ENCODE measurements at regions not wholly inside any gene's neighbourhood (a gene's known extent, or its start where the extent isn't known, plus 50 kb on each side); places are given as distances from the start of the nearest gene placed in this dataset.

DNA sequence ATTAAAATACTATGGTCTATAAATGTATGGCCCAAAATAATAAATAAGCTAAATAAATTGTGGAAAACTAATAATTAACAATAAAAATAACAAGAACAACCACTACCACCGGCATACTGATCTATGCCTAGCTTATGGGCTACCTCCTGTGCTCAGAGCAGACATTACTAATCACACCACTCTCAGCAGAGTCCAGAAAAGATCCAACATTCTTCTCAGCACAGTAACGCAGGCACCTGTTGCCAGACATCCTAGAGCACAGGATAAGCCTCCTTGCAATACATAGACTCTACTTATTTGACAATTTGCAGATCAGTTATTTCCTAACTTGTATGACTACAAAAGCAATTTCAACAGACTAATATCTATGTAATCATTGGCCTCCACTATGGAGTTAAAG is 137.1 kb upstream of the NEBL start:
- Histone ChIP-seq H3K9me3 (ENCODE audit: low read depth, low read length) (no peaks in the 10 kb centered on the region), H3K9ac (ENCODE audit: insufficient read length) (no peak overlapping the region), H3K27ac (no peak overlapping the region), H3K36me3 (ENCODE audit: insufficient read depth, low read length) (no peaks in the 10 kb centered on the region), H3K4me3 (no peak overlapping the region)
- no peak for DNase-seq (ENCODE audit: low read depth, low spot score)
- TF ChIP-seq FOXP2 (optimal IDR thresholded peaks at IDR 0.05; ENCODE audit: control extremely low read depth, extremely low read length, insufficient read depth): no peak
- TF ChIP-seq EZH2 (IDR thresholded peaks at IDR 0.05): no peak
- TF ChIP-seq POLR2AphosphoS5 (IDR thresholded peaks at IDR 0.05; ENCODE audit: borderline replicate concordance, low read depth, low read length): no peak

GRCh38 chr10:21032587-21033319 is 135.6 kb upstream of the NEBL start:
- Histone ChIP-seq H3K36me3 (ENCODE audit: insufficient read depth, low read length) (no peaks in the 10 kb centered on the region), H3K9ac (ENCODE audit: insufficient read length) (no peak overlapping the region)

GRCh38 chr10:21031232-21031795 is 134.2 kb upstream of the NEBL start:
- Histone ChIP-seq H3K27ac (no peak overlapping the region), H3K9ac (ENCODE audit: insufficient read length) (no peak overlapping the region), H3K4me3 (no peak overlapping the region), H3K36me3 (ENCODE audit: insufficient read depth, low read length) (no peaks in the 10 kb centered on the region), H3K9me3 (ENCODE audit: low read depth, low read length) (no peaks in the 10 kb centered on the region)
- TF ChIP-seq EZH2 (IDR thresholded peaks at IDR 0.05) (no peak), POLR2AphosphoS5 (IDR thresholded peaks at IDR 0.05; ENCODE audit: borderline replicate concordance, low read depth, low read length) (no peak), FOXP2 (optimal IDR thresholded peaks at IDR 0.05; ENCODE audit: control extremely low read depth, extremely low read length, insufficient read depth) (no peak)
- DNase-seq (ENCODE audit: low read depth, low spot score): no peak

More at GRCh38 chr10:21032587-21033319, 135.6 kb upstream of the NEBL start:
- Histone ChIP-seq H3K27ac (no peak overlapping the region), H3K9me3 (ENCODE audit: low read depth, low read length) (no peaks in the 10 kb centered on the region), H3K4me3 (no peak overlapping the region)
- no peak for TF ChIP-seq POLR2AphosphoS5 (IDR thresholded peaks at IDR 0.05; ENCODE audit: borderline replicate concordance, low read depth, low read length)
- no peak for TF ChIP-seq FOXP2 (optimal IDR thresholded peaks at IDR 0.05; ENCODE audit: control extremely low read depth, extremely low read length, insufficient read depth)
- TF ChIP-seq EZH2 (IDR thresholded peaks at IDR 0.05): no peak
- DNase-seq (ENCODE audit: low read depth, low spot score): no peak

- no peaks in the 10 kb centered on the region for H3K36me3 ChIP-seq (ENCODE audit: insufficient read depth, low read length)
- no peak for TF ChIP-seq EZH2 (IDR thresholded peaks at IDR 0.05)
- no peak for TF ChIP-seq FOXP2 (optimal IDR thresholded peaks at IDR 0.05; ENCODE audit: control extremely low read depth, extremely low read length, insufficient read depth)
- no peak overlapping the region for H3K27ac ChIP-seq
- no peak for DNase-seq (ENCODE audit: low read depth, low spot score)
- H3K9ac ChIP-seq (ENCODE audit: insufficient read length): no peak overlapping the region
- no peak overlapping the region for H3K4me3 ChIP-seq
- H3K9me3 ChIP-seq (ENCODE audit: low read depth, low read length): no peaks in the 10 kb centered on the region
Observed at GRCh38 chr10:21030091-21030490, 133.0 kb upstream of the NEBL start.

DNA sequence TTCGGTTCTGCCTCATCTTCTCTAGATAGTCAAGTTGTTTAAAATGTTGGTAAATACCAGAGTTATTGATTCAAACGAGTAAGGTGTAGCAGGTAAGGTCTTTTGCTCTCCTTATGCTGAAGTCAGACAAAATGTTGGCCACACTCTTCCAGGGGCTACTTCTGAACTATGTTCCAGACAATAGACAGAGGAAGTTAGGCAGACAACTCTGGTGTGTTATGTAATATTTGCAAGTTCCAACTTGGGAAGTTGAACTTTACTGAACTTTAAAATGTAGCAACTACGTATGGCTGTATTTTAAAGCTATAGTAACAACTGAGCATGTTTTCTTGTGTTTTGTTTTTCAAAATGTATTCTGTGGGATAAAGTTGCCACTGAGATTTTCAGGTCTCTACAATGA is 125.7 kb upstream of the NEBL start:
- Histone ChIP-seq H3K9me3 (ENCODE audit: low read depth, low read length) (no peaks in the 10 kb centered on the region), H3K27ac (no peak overlapping the region), H3K36me3 (ENCODE audit: insufficient read depth, low read length) (no peaks in the 10 kb centered on the region), H3K9ac (ENCODE audit: insufficient read length) (no peak overlapping the region), H3K4me3 (no peak overlapping the region)
- DNase-seq (ENCODE audit: low read depth, low spot score): no peak
- TF ChIP-seq EZH2 (IDR thresholded peaks at IDR 0.05) (no peak), POLR2AphosphoS5 (IDR thresholded peaks at IDR 0.05; ENCODE audit: borderline replicate concordance, low read depth, low read length) (no peak), FOXP2 (optimal IDR thresholded peaks at IDR 0.05; ENCODE audit: control extremely low read depth, extremely low read length, insufficient read depth) (no peak)

DNA sequence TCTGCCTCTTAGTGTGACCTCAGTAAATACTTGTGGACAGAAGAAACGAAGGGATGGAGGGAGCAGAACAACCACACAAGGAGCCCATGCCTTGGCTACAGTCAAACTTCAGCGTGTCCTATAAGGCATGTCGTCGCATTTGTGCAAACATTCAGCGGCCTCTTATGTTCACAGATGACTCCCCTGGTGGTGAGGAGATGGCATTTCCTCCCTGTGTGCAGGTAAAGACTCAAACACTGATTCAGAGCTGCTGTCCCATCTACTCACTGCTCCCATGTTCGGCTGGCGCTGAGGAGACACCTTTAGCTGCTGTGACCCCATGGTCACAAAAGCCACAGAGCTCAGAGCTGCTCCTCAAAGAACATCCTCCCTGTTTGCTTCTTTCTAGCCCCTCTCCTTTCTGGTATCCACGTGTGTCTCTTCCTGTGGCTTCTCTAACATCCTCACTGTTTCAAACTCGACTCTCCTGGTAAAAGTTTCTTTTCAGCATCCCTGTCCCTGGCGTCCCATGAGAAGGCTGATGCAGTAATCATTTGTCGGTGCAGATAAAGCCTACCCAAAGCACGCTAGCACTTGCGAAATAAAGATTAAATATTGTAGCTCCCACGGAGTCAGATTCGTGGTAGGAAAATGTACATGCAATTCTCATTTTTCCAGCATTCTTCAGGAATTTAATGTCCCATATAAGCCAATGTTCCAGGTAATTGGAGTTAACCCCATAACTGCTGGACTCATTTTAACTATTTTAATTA is 124.9 kb upstream of the NEBL start:
- H3K9me3 ChIP-seq (ENCODE audit: low read depth, low read length): no peaks in the 10 kb centered on the region
- H3K27ac ChIP-seq: no peak overlapping the region
- DNase-seq (ENCODE audit: low read depth, low spot score): no peak
- no peak overlapping the region for H3K4me3 ChIP-seq
- H3K36me3 ChIP-seq (ENCODE audit: insufficient read depth, low read length): no peaks in the 10 kb centered on the region
- TF ChIP-seq EZH2 (IDR thresholded peaks at IDR 0.05) (no peak), FOXP2 (optimal IDR thresholded peaks at IDR 0.05; ENCODE audit: control extremely low read depth, extremely low read length, insufficient read depth) (no peak), POLR2AphosphoS5 (IDR thresholded peaks at IDR 0.05; ENCODE audit: borderline replicate concordance, low read depth, low read length) (no peak)
- no peak overlapping the region for H3K9ac ChIP-seq (ENCODE audit: insufficient read length)

GRCh38 chr10:21021231-21021630 is 124.1 kb upstream of the NEBL start:
- Histone ChIP-seq H3K9me3 (ENCODE audit: low read depth, low read length) (no peaks in the 10 kb centered on the region), H3K27ac (no peak overlapping the region), H3K4me3 (no peak overlapping the region), H3K36me3 (ENCODE audit: insufficient read depth, low read length) (no peaks in the 10 kb centered on the region), H3K9ac (ENCODE audit: insufficient read length) (no peak overlapping the region)
- DNase-seq (ENCODE audit: low read depth, low spot score): no peak
- TF ChIP-seq POLR2AphosphoS5 (IDR thresholded peaks at IDR 0.05; ENCODE audit: borderline replicate concordance, low read depth, low read length) (no peak), EZH2 (IDR thresholded peaks at IDR 0.05) (no peak), FOXP2 (optimal IDR thresholded peaks at IDR 0.05; ENCODE audit: control extremely low read depth, extremely low read length, insufficient read depth) (no peak)

GRCh38 chr10:21020545-21020944 is 123.4 kb upstream of the NEBL start:
- TF ChIP-seq EZH2 (IDR thresholded peaks at IDR 0.05) (no peak), FOXP2 (optimal IDR thresholded peaks at IDR 0.05; ENCODE audit: control extremely low read depth, extremely low read length, insufficient read depth) (no peak), POLR2AphosphoS5 (IDR thresholded peaks at IDR 0.05; ENCODE audit: borderline replicate concordance, low read depth, low read length) (no peak)
- no peak overlapping the region for H3K9ac ChIP-seq (ENCODE audit: insufficient read length)
- no peak overlapping the region for H3K4me3 ChIP-seq
- H3K36me3 ChIP-seq (ENCODE audit: insufficient read depth, low read length): no peaks in the 10 kb centered on the region
- DNase-seq (ENCODE audit: low read depth, low spot score): no peak
- no peak overlapping the region for H3K27ac ChIP-seq
- H3K9me3 ChIP-seq (ENCODE audit: low read depth, low read length): no peaks in the 10 kb centered on the region

All from SK-N-MC (cell line).